ENCODE measurements at regions not wholly inside any gene's neighbourhood (a gene's known extent, or its start where the extent isn't known, plus 50 kb on each side); places are given as distances from the start of the nearest gene placed in this dataset.

DNA sequence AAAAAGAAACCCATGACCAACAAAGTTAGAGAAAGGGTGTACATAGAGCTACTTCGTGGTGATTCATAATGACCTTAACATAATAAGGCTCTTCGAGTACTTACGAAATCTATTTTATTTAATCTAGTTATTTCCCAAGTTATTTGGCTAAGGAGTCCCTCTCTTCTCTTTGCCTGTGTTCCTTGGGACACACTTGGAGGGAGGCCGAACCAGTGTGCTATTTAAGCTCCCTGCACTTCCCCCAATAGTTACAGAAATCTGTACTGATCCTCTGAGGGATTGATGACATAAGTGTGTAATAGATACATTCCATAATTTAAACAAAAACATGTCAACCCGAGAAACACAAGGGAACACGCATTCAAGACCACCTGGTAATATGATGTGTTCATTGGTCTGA is 351.1 kb downstream of the GATA3 start:
- dilution Hi-C loops (cut with MboI; ENCODE audit: extremely low pct_ligation_motif_present, low sequenced_read_pairs): no loop called here
- DNase-seq (ENCODE audit: low read depth, low spot score): no peak
- Histone ChIP-seq H2AFZ (ENCODE audit: control insufficient read depth, low read length) (no peak overlapping the region), H4K20me1 (ENCODE audit: control insufficient read depth, extremely low read depth, insufficient read depth, low read length) (no peaks in the 10 kb centered on the region), H3K9me1 (ENCODE audit: control insufficient read depth, extremely low read depth, insufficient read depth, low read length) (no peaks in the 10 kb centered on the region), H3K79me2 (ENCODE audit: control insufficient read depth, insufficient read depth, low read length) (no peaks in the 10 kb centered on the region), H3K4me3 (ENCODE audit: control insufficient read depth in 2 of 3, extremely low read depth in 1 of 3, insufficient read depth in 2 of 3, low read depth in 1 of 3, low read length in 3 of 3) (no peak overlapping the region), H3K9me3 (ENCODE audit: control insufficient read depth, low read depth, low read length) (no peaks in the 10 kb centered on the region), H3K4me1 (ENCODE audit: control insufficient read depth, extremely low read depth, insufficient read depth, low read length) (peaks cover 7% of the 10 kb centered on the region), H3K27me3 (ENCODE audit: control insufficient read depth, extremely low read depth, insufficient read depth, low read length) (no peaks in the 10 kb centered on the region), H3K4me2 (ENCODE audit: control insufficient read depth, extremely low read depth, insufficient read depth, low read depth, low read length) (no peak overlapping the region), H3K27ac (ENCODE audit: control insufficient read depth, insufficient read depth, low read length) (no peak overlapping the region), H3K36me3 (ENCODE audit: control insufficient read depth in 2 of 2, extremely low read depth in 1 of 2, insufficient read depth in 2 of 2, low read length in 2 of 2) (no peaks in the 10 kb centered on the region), H3K9ac (ENCODE audit: control insufficient read depth, extremely low read depth, insufficient read depth, low read length) (no peak overlapping the region)
- FAIRE-seq: no peak
- TF ChIP-seq, protein P1, sequence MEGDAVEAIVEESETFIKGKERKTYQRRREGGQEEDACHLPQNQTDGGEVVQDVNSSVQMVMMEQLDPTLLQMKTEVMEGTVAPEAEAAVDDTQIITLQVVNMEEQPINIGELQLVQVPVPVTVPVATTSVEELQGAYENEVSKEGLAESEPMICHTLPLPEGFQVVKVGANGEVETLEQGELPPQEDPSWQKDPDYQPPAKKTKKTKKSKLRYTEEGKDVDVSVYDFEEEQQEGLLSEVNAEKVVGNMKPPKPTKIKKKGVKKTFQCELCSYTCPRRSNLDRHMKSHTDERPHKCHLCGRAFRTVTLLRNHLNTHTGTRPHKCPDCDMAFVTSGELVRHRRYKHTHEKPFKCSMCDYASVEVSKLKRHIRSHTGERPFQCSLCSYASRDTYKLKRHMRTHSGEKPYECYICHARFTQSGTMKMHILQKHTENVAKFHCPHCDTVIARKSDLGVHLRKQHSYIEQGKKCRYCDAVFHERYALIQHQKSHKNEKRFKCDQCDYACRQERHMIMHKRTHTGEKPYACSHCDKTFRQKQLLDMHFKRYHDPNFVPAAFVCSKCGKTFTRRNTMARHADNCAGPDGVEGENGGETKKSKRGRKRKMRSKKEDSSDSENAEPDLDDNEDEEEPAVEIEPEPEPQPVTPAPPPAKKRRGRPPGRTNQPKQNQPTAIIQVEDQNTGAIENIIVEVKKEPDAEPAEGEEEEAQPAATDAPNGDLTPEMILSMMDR (optimal IDR thresholded peaks at IDR 0.05 in 1 of 3, IDR thresholded peaks at IDR 0.05 in 1 of 3, conservative IDR thresholded peaks at IDR 0.05 in 1 of 3; ENCODE audit: extremely low read depth in 1 of 3, insufficient read depth in 2 of 3, low read length in 3 of 3): no peak
- TF ChIP-seq EZH2 (IDR thresholded peaks at IDR 0.05; ENCODE audit: low read length): no peak

GRCh38 chr10:8407501-8408021 is 353.1 kb downstream of the GATA3 start:
- no peak overlapping the region for H3K9ac ChIP-seq (ENCODE audit: control insufficient read depth, extremely low read depth, insufficient read depth, low read length)
- FAIRE-seq: no peak
- no peaks in the 10 kb centered on the region for H3K9me1 ChIP-seq (ENCODE audit: control insufficient read depth, extremely low read depth, insufficient read depth, low read length)
- no peak overlapping the region for H2AFZ ChIP-seq (ENCODE audit: control insufficient read depth, low read length)
- TF ChIP-seq, protein P1 (optimal IDR thresholded peaks at IDR 0.05 in 1 of 3, IDR thresholded peaks at IDR 0.05 in 1 of 3, conservative IDR thresholded peaks at IDR 0.05 in 1 of 3; ENCODE audit: extremely low read depth in 1 of 3, insufficient read depth in 2 of 3, low read length in 3 of 3): no peak
- TF ChIP-seq EZH2 (IDR thresholded peaks at IDR 0.05; ENCODE audit: low read length): no peak
- no peaks in the 10 kb centered on the region for H4K20me1 ChIP-seq (ENCODE audit: control insufficient read depth, extremely low read depth, insufficient read depth, low read length)
- no peaks in the 10 kb centered on the region for H3K36me3 ChIP-seq (ENCODE audit: control insufficient read depth in 2 of 2, extremely low read depth in 1 of 2, insufficient read depth in 2 of 2, low read length in 2 of 2)
- no peak overlapping the region for H3K4me3 ChIP-seq (ENCODE audit: control insufficient read depth in 2 of 3, extremely low read depth in 1 of 3, insufficient read depth in 2 of 3, low read depth in 1 of 3, low read length in 3 of 3)
- H3K27me3 ChIP-seq (ENCODE audit: control insufficient read depth, extremely low read depth, insufficient read depth, low read length): no peaks in the 10 kb centered on the region
- H3K79me2 ChIP-seq (ENCODE audit: control insufficient read depth, insufficient read depth, low read length): no peaks in the 10 kb centered on the region
- H3K9me3 ChIP-seq (ENCODE audit: control insufficient read depth, low read depth, low read length): no peaks in the 10 kb centered on the region
- H3K4me1 ChIP-seq (ENCODE audit: control insufficient read depth, extremely low read depth, insufficient read depth, low read length): peaks cover 7% of the 10 kb centered on the region
- H3K27ac ChIP-seq (ENCODE audit: control insufficient read depth, insufficient read depth, low read length): no peak overlapping the region
- dilution Hi-C loops (cut with MboI; ENCODE audit: extremely low pct_ligation_motif_present, low sequenced_read_pairs): no loop called here
- no peak for DNase-seq (ENCODE audit: low read depth, low spot score)
- H3K4me2 ChIP-seq (ENCODE audit: control insufficient read depth, extremely low read depth, insufficient read depth, low read depth, low read length): no peak overlapping the region
